SH-SY5Y (cell line): ENCODE measurements at regions not wholly inside any gene's neighbourhood (a gene's known extent, or its start where the extent isn't known, plus 50 kb on each side); places are given as distances from the start of the nearest gene placed in this dataset.

Experiments
- GATA2 ChIP-seq: IDR thresholded peaks from 2 replicates; pipeline ENCODE4 v1.6.1; 2011; ENCODE audit warnings: mild to moderate bottlenecking, low read depth, low read length
- GATA3 ChIP-seq: IDR thresholded peaks from 2 replicates; pipeline ENCODE4 v1.6.1; 2011; ENCODE audit warnings: low read depth, mild to moderate bottlenecking, low read length, moderate library complexity

DNA sequence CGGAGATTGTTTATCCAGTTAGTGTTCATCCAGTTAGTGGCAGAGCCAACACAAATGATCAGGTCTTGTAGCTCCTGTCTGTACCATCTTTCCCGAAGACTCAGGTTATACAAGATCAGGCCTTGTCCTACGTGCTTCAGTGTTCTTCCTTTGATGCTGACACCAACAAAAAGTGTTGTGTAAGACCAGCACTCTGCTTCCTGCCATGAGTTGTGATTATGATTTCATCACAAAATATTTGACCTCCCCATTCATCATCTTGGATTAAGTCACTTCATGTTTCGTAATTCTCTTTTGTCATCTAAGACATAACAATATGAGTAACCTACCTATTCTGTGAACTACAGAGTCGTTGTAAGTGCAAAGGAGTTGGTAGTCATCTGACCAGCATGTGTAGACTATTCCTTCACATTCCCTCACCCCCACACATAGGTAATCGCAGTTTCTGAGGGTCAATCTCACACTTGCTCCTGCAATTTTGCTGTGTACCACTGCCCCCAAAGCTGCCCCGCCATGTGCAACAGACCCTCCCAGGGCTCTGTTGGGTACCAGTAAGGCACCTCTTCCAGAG is 135.6 kb upstream of the SLC22A23 start:
- TF ChIP-seq GATA3: no peak
- TF ChIP-seq GATA2: no peak
